ENCODE measurements at regions not wholly inside any gene's neighbourhood (a gene's known extent, or its start where the extent isn't known, plus 50 kb on each side); places are given as distances from the start of the nearest gene placed in this dataset.

- TF ChIP-seq, protein P1, sequence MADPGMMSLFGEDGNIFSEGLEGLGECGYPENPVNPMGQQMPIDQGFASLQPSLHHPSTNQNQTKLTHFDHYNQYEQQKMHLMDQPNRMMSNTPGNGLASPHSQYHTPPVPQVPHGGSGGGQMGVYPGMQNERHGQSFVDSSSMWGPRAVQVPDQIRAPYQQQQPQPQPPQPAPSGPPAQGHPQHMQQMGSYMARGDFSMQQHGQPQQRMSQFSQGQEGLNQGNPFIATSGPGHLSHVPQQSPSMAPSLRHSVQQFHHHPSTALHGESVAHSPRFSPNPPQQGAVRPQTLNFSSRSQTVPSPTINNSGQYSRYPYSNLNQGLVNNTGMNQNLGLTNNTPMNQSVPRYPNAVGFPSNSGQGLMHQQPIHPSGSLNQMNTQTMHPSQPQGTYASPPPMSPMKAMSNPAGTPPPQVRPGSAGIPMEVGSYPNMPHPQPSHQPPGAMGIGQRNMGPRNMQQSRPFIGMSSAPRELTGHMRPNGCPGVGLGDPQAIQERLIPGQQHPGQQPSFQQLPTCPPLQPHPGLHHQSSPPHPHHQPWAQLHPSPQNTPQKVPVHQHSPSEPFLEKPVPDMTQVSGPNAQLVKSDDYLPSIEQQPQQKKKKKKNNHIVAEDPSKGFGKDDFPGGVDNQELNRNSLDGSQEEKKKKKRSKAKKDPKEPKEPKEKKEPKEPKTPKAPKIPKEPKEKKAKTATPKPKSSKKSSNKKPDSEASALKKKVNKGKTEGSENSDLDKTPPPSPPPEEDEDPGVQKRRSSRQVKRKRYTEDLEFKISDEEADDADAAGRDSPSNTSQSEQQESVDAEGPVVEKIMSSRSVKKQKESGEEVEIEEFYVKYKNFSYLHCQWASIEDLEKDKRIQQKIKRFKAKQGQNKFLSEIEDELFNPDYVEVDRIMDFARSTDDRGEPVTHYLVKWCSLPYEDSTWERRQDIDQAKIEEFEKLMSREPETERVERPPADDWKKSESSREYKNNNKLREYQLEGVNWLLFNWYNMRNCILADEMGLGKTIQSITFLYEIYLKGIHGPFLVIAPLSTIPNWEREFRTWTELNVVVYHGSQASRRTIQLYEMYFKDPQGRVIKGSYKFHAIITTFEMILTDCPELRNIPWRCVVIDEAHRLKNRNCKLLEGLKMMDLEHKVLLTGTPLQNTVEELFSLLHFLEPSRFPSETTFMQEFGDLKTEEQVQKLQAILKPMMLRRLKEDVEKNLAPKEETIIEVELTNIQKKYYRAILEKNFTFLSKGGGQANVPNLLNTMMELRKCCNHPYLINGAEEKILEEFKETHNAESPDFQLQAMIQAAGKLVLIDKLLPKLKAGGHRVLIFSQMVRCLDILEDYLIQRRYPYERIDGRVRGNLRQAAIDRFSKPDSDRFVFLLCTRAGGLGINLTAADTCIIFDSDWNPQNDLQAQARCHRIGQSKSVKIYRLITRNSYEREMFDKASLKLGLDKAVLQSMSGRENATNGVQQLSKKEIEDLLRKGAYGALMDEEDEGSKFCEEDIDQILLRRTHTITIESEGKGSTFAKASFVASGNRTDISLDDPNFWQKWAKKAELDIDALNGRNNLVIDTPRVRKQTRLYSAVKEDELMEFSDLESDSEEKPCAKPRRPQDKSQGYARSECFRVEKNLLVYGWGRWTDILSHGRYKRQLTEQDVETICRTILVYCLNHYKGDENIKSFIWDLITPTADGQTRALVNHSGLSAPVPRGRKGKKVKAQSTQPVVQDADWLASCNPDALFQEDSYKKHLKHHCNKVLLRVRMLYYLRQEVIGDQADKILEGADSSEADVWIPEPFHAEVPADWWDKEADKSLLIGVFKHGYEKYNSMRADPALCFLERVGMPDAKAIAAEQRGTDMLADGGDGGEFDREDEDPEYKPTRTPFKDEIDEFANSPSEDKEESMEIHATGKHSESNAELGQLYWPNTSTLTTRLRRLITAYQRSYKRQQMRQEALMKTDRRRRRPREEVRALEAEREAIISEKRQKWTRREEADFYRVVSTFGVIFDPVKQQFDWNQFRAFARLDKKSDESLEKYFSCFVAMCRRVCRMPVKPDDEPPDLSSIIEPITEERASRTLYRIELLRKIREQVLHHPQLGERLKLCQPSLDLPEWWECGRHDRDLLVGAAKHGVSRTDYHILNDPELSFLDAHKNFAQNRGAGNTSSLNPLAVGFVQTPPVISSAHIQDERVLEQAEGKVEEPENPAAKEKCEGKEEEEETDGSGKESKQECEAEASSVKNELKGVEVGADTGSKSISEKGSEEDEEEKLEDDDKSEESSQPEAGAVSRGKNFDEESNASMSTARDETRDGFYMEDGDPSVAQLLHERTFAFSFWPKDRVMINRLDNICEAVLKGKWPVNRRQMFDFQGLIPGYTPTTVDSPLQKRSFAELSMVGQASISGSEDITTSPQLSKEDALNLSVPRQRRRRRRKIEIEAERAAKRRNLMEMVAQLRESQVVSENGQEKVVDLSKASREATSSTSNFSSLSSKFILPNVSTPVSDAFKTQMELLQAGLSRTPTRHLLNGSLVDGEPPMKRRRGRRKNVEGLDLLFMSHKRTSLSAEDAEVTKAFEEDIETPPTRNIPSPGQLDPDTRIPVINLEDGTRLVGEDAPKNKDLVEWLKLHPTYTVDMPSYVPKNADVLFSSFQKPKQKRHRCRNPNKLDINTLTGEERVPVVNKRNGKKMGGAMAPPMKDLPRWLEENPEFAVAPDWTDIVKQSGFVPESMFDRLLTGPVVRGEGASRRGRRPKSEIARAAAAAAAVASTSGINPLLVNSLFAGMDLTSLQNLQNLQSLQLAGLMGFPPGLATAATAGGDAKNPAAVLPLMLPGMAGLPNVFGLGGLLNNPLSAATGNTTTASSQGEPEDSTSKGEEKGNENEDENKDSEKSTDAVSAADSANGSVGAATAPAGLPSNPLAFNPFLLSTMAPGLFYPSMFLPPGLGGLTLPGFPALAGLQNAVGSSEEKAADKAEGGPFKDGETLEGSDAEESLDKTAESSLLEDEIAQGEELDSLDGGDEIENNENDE (IDR thresholded peaks at IDR 0.05; ENCODE audit: low read depth, low read length), result no peak
- TF ChIP-seq MYBL2 (IDR thresholded peaks at IDR 0.05; ENCODE audit: low read depth), result no peak
- no peak for TF ChIP-seq MYBL2 (CRISPR knock-in tag; IDR thresholded peaks at IDR 0.05; ENCODE audit: borderline replicate concordance)
- no peak for TF ChIP-seq HNRNPK (IDR thresholded peaks at IDR 0.05; ENCODE audit: low read depth, low read length, poor library complexity, severe bottlenecking)
- TF ChIP-seq ZNF282 (CRISPR knock-in tag; IDR thresholded peaks at IDR 0.05), result no peak
- no peak for TF ChIP-seq HEY1 (CRISPR knock-in tag; IDR thresholded peaks at IDR 0.05; ENCODE audit: borderline replicate concordance)
- TF ChIP-seq POLR2H (tag; IDR thresholded peaks at IDR 0.05; ENCODE audit: low read depth), result no peak
- TF ChIP-seq TEAD2 (tag; IDR thresholded peaks at IDR 0.05), result no peak
- TF ChIP-seq KDM1A (IDR thresholded peaks at IDR 0.05), result no peak
- TF ChIP-seq, protein P2, sequence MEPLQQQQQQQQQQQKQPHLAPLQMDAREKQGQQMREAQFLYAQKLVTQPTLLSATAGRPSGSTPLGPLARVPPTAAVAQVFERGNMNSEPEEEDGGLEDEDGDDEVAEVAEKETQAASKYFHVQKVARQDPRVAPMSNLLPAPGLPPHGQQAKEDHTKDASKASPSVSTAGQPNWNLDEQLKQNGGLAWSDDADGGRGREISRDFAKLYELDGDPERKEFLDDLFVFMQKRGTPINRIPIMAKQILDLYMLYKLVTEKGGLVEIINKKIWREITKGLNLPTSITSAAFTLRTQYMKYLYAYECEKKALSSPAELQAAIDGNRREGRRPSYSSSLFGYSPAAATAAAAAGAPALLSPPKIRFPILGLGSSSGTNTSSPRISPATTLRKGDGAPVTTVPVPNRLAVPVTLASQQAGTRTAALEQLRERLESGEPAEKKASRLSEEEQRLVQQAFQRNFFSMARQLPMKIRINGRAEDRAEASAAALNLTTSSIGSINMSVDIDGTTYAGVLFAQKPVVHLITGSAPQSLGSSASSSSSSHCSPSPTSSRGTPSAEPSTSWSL (CRISPR knock-in tag; IDR thresholded peaks at IDR 0.05; ENCODE audit: borderline replicate concordance), result no peak
- TF ChIP-seq, protein P3, sequence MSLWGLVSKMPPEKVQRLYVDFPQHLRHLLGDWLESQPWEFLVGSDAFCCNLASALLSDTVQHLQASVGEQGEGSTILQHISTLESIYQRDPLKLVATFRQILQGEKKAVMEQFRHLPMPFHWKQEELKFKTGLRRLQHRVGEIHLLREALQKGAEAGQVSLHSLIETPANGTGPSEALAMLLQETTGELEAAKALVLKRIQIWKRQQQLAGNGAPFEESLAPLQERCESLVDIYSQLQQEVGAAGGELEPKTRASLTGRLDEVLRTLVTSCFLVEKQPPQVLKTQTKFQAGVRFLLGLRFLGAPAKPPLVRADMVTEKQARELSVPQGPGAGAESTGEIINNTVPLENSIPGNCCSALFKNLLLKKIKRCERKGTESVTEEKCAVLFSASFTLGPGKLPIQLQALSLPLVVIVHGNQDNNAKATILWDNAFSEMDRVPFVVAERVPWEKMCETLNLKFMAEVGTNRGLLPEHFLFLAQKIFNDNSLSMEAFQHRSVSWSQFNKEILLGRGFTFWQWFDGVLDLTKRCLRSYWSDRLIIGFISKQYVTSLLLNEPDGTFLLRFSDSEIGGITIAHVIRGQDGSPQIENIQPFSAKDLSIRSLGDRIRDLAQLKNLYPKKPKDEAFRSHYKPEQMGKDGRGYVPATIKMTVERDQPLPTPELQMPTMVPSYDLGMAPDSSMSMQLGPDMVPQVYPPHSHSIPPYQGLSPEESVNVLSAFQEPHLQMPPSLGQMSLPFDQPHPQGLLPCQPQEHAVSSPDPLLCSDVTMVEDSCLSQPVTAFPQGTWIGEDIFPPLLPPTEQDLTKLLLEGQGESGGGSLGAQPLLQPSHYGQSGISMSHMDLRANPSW (CRISPR knock-in tag; IDR thresholded peaks at IDR 0.05), result no peak
- TF ChIP-seq STAT5B (CRISPR knock-in tag; IDR thresholded peaks at IDR 0.05), result no peak
Measured at GRCh38 chr11:104761511-104761910, 136.7 kb downstream of the CASP12 start (continued).

Measured in K562 (cell line).